ENCODE measurements at regions not wholly inside any gene's neighbourhood (a gene's known extent, or its start where the extent isn't known, plus 50 kb on each side); places are given as distances from the start of the nearest gene placed in this dataset.
A peak's percentile ranks its signal among the peaks of the same experiment; 100 is the strongest.

DNA sequence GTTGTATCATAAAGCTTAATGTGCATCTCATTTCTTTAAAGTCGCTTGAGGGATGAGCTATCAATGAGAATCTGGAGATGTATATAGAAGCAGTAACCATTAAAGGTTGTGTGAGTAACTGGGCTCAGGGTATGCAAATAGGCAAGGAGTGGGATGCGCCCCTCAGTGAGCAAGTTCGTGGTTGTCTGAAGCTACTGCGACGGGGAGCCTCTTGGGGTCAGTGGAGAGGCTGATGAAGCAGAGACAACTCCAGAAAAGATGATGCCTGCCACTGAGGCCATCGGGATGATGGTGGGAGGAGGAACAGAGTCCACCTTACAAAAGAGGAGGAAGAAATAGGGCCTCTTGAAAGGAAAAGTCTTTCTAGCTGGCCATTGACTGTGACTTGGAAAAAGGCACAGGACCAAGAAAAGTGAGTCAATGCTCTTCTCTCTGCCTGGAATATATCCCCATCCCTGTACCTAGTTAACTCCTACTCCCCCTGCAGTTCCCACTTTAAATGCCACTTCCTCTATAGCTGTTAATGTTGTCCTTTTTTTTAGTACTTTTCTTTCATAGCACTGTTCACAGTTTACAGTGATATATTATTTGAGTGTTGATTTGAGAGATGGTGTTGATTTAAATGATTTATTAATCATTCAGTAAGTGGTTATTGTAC, 51.4 kb upstream of the LSM6 start:
- DNase-seq (ENCODE audit: extremely low spot score) = peak; percentile 42
- TF ChIP-seq, protein P1, sequence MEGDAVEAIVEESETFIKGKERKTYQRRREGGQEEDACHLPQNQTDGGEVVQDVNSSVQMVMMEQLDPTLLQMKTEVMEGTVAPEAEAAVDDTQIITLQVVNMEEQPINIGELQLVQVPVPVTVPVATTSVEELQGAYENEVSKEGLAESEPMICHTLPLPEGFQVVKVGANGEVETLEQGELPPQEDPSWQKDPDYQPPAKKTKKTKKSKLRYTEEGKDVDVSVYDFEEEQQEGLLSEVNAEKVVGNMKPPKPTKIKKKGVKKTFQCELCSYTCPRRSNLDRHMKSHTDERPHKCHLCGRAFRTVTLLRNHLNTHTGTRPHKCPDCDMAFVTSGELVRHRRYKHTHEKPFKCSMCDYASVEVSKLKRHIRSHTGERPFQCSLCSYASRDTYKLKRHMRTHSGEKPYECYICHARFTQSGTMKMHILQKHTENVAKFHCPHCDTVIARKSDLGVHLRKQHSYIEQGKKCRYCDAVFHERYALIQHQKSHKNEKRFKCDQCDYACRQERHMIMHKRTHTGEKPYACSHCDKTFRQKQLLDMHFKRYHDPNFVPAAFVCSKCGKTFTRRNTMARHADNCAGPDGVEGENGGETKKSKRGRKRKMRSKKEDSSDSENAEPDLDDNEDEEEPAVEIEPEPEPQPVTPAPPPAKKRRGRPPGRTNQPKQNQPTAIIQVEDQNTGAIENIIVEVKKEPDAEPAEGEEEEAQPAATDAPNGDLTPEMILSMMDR (IDR thresholded peaks at IDR 0.05; ENCODE audit: control extremely low read depth, extremely low read depth, low read depth, missing control alignments) = peak; percentile 15
- ChIA-PET POLR2A (no interaction called here), CTCF (interaction anchor here (1.5 to 4.9 kb wide), 4 partner anchors 9 to 28 kb away, joined by 4 to 29 read pairs (median 6); no protein-coding TSS in a partner anchor)

DNA sequence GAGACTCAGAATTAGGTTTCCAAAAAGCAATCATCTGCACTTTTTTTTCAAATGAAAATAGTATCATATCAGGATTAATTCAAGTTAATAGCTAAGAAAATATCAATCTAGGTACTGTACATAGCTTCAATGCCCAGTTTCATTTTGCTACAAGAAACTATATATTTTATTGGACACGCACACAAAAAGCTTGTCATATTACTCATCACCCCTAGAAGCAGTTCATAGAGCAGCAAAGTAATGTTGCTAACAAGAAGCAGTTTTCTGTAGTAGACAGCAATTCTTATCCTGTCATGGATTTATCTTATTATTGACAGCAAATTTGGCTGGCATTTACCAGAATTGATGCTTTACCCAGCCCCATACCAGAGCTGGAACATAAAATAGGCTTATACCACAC, 52.3 kb upstream of the LSM6 start:
- TF ChIP-seq, protein P1 (IDR thresholded peaks at IDR 0.05; ENCODE audit: control extremely low read depth, extremely low read depth, low read depth, missing control alignments) = no peak
- CTCF ChIA-PET = interaction anchor here (1.5 to 4.9 kb wide), 4 partner anchors 9 to 28 kb away, joined by 4 to 29 read pairs (median 6); no protein-coding TSS in a partner anchor
- DNase-seq (ENCODE audit: extremely low spot score) = no peak
- POLR2A ChIA-PET = no interaction called here

DNA sequence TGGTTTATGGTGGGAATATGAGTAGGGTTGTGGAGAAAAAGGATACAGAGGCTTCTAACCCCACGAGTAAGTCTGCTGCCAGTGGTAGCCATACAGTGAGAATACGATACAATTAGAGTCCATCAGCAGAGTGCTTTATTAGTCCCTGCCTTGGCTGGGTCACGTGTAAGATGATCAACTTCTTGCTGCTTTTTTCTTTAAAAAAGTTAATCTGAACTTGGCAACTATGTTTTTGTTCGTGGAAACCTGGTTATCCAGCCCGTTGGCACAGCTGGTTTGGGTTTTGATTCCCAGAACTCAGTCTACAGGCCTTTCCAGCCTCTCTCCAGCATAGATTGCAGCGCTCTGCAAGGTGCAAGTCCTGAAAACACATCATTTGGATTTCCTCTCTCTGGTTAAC, 53.1 kb upstream of the LSM6 start:
- ChIA-PET CTCF (interaction anchor here (1.8 to 4.9 kb wide), 2 partner anchors 11 to 28 kb away, joined by 9 to 29 read pairs; no protein-coding TSS in a partner anchor), POLR2A (no interaction called here)
- TF ChIP-seq, protein P1 (IDR thresholded peaks at IDR 0.05; ENCODE audit: control extremely low read depth, extremely low read depth, low read depth, missing control alignments) = no peak
- no peak for DNase-seq (ENCODE audit: extremely low spot score)

DNA sequence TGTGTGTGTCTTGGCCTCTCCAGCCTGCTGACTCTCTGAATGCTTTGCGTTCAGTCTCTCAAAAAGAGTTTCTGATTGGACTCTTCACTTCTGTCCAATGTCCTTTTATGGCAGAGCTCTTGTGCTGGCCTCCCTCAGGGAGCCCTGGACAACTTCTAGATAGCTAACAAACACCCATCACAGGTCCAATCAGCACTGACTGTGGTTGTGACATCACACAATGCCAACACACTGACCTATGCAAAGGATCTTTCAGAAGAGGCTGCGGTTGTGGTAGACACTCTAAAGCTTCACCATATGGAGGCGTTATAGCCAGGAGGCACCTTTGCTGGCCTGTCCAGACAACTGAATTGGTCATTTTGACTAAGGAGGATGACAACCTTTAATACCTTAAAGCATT, 53.8 kb upstream of the LSM6 start:
- no peak for DNase-seq (ENCODE audit: extremely low spot score)
- POLR2A ChIA-PET = no interaction called here
- CTCF ChIA-PET = interaction anchor here (1.0 to 4.9 kb wide), 4 partner anchors 9 to 27 kb away, joined by 5 to 29 read pairs (median 7); no protein-coding TSS in a partner anchor
- TF ChIP-seq, protein P1 (IDR thresholded peaks at IDR 0.05; ENCODE audit: control extremely low read depth, extremely low read depth, low read depth, missing control alignments) = no peak

DNA sequence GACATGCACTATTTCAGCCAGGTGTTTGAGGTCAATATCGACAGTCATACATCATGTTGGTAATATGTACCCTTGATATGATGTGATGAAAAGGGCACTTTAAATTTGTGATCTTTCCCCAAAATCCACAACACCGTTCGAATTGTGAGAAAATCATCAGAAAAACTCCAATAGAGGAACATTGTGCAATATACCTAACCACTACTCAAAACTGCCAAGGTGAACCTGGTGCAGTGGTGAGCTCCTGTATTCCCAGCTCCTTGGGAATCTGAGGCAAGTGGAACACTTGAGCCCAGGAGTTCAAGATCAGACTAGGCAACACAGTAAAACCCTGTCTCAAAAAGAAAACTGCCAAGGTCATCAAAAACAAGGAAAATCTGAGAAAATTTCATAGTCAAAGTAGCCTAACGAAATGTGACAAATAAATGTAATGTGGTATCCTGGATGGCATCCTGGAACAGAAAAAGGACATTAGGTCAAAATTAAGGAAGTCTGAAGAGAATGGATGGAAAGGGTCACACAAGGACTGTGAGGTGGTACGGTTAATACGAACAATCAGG, 55.6 kb upstream of the LSM6 start:
- POLR2A ChIA-PET = no interaction called here
- CTCF ChIA-PET = interaction anchor here (1.6 to 4.9 kb wide), 2 partner anchors 9 to 24 kb away, joined by 3 to 29 read pairs; no protein-coding TSS in a partner anchor
- no peak for DNase-seq (ENCODE audit: extremely low spot score)
- TF ChIP-seq, protein P1 (IDR thresholded peaks at IDR 0.05; ENCODE audit: control extremely low read depth, extremely low read depth, low read depth, missing control alignments) = no peak

DNA sequence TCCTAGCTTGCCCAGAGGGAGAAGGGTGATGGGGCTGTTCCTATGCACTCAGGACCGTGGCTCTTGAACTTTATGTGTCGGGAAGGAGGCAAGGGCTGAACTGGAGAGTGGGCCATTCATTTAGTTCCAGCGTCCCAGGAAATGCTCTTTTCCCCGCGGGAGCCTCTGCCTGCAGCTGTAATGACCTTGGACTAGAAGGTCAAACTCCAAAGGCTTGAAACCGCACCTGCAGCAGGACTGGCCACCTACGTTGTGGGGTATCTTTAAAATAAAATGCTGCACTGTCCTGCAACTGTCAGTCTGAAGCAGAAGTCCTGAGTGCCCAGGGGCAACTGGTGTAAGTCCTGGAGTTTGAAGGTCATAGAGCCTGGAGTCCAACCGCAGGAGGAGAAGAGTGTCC, 61.5 kb upstream of the LSM6 start:
- TF ChIP-seq, protein P1 (IDR thresholded peaks at IDR 0.05; ENCODE audit: control extremely low read depth, extremely low read depth, low read depth, missing control alignments) = no peak
- CTCF ChIA-PET = interaction anchor here (1.0 to 6.0 kb wide), 5 partner anchors 18 to 54 kb away, joined by 3 to 56 read pairs (median 3); no protein-coding TSS in a partner anchor
- DNase-seq (ENCODE audit: extremely low spot score) = no peak
- POLR2A ChIA-PET = no interaction called here
